ENCODE measurements at regions not wholly inside any gene's neighbourhood (a gene's known extent, or its start where the extent isn't known, plus 50 kb on each side); places are given as distances from the start of the nearest gene placed in this dataset.

GRCh38 chr21:28464095-28464494, 528.6 kb downstream of the LTN1 start:
- no peak for DNase-seq
- ATAC-seq, result no peak
- Mint-ChIP-seq H3K36me3 (no peaks in the 10 kb centered on the region), H3K4me3 (no peak overlapping the region), H3K9me3 (ENCODE audit: low read depth) (no peaks in the 10 kb centered on the region), H3K27me3 (no peaks in the 10 kb centered on the region), H3K27ac (no peak overlapping the region), H3K4me1 (no peaks in the 10 kb centered on the region)
- CTCF ChIA-PET, result no interaction called here

DNA sequence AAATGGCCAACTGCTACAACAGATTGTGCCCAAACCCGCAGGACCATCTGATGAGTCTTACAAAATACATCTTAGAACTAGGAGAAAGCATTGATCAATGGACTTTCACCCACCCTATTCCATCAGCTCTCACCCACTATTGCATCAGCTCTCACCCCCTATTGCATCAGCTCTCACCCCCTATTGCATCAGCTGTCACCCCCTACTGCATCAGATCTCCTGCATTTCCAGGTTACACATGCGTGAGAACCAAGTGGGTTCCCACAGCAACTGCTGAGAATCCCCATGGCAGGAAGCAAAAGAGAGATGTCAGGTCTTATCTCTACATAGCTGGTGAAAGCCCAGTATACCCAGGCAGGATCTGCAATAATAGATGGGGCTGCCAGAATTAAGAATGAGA, 533.5 kb downstream of the LTN1 start:
- DNase-seq (no peak), ATAC-seq (no peak)
- CTCF ChIA-PET, result no interaction called here
- no peak overlapping the region for H3K27ac Mint-ChIP-seq
- no peak overlapping the region for H3K4me3 Mint-ChIP-seq
- H3K36me3 Mint-ChIP-seq, result no peaks in the 10 kb centered on the region
- no peaks in the 10 kb centered on the region for H3K9me3 Mint-ChIP-seq (ENCODE audit: low read depth)
- no peaks in the 10 kb centered on the region for H3K27me3 Mint-ChIP-seq
- no peaks in the 10 kb centered on the region for H3K4me1 Mint-ChIP-seq

GRCh38 chr21:28458446-28458845, 534.2 kb downstream of the LTN1 start:
- Mint-ChIP-seq H3K27me3 (no peaks in the 10 kb centered on the region), H3K4me3 (no peak overlapping the region), H3K9me3 (ENCODE audit: low read depth) (no peaks in the 10 kb centered on the region), H3K36me3 (no peaks in the 10 kb centered on the region), H3K4me1 (no peaks in the 10 kb centered on the region), H3K27ac (no peak overlapping the region)
- ATAC-seq, result no peak
- CTCF ChIA-PET, result no interaction called here
- DNase-seq, result no peak

GRCh38 chr21:28455253-28455600, 537.5 kb downstream of the LTN1 start:
- no peak for ATAC-seq
- no peaks in the 10 kb centered on the region for H3K36me3 Mint-ChIP-seq
- no peak for DNase-seq
- no peak overlapping the region for H3K4me3 Mint-ChIP-seq
- no peaks in the 10 kb centered on the region for H3K27me3 Mint-ChIP-seq
- H3K9me3 Mint-ChIP-seq (ENCODE audit: low read depth), result no peaks in the 10 kb centered on the region
- H3K4me1 Mint-ChIP-seq, result no peaks in the 10 kb centered on the region
- no peak overlapping the region for H3K27ac Mint-ChIP-seq
- CTCF ChIA-PET, result no interaction called here

DNA sequence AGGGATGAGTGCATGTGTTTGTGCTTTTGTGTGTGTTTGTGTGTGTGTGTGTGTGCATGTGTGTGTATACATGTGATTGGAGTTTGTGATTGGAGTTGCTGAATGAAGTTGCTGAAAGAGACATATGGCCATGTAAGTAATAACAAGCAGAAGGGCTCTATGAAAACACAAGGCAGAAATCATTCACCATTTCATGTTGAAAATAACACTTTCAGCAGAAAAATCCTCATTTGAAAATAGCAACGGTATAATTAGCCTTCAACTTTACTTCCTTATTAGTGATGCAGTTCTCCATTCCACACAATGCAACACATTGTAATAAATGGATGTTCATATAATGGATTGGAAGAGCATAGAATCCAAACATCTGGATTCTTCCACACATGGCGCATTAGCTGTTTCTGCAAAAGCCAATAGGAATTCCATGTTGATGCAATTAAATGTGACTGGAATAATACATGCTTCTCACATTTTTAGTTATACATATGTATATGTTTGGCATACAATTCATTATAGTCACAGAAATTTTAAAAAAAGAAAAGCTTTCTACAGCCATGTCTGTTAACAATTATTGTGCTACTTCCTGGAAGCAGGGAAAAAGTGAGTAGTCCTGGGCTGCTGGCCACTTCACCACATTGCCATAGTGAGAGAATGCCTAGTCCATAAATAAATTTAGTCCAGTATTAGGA, 538.0 kb downstream of the LTN1 start:
- Mint-ChIP-seq H3K4me1 (no peaks in the 10 kb centered on the region), H3K27ac (no peak overlapping the region), H3K27me3 (no peaks in the 10 kb centered on the region), H3K9me3 (ENCODE audit: low read depth) (no peaks in the 10 kb centered on the region), H3K4me3 (no peak overlapping the region), H3K36me3 (no peaks in the 10 kb centered on the region)
- no peak for ATAC-seq
- no peak for DNase-seq
- CTCF ChIA-PET, result no interaction called here

DNA sequence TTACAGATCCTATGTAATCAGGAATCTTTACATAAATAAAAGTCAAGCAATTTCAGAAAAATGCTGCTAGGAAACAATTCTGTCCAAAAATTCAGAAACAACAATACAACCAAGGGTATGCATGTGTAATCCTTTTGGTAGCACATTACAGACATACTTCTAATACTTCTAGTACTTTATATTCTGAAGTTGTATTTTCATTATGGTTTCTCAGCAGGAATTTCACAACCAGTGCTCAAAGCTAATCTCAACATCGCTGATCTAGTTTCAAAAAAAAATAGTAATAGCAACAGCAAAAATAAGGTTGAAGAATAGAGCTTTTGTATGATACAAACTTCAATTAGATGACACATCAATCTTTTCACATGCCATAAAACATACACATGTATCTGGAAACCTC, 545.2 kb downstream of the LTN1 start:
- no peaks in the 10 kb centered on the region for H3K36me3 Mint-ChIP-seq

GRCh38 chr21:28445141-28445830, 547.4 kb downstream of the LTN1 start:
- peaks cover 3% of the 10 kb centered on the region for H3K9me3 Mint-ChIP-seq (ENCODE audit: low read depth)

More for the DNA sequence above, 545.2 kb downstream of the LTN1 start:
- Mint-ChIP-seq H3K4me1 (peaks cover 2% of the 10 kb centered on the region), H3K4me3 (no peak overlapping the region), H3K27me3 (no peaks in the 10 kb centered on the region), H3K27ac (no peak overlapping the region), H3K9me3 (ENCODE audit: low read depth) (peaks cover 3% of the 10 kb centered on the region)
- CTCF ChIA-PET, result no interaction called here
- no peak for DNase-seq
- ATAC-seq, result no peak

GRCh38 chr21:28444557-28444956, 548.1 kb downstream of the LTN1 start:
- ATAC-seq (no peak), DNase-seq (no peak)
- peaks cover 3% of the 10 kb centered on the region for H3K9me3 Mint-ChIP-seq (ENCODE audit: low read depth)
- H3K36me3 Mint-ChIP-seq, result no peaks in the 10 kb centered on the region
- H3K4me3 Mint-ChIP-seq, result no peak overlapping the region
- CTCF ChIA-PET, result no interaction called here
- H3K27me3 Mint-ChIP-seq, result peaks cover 5% of the 10 kb centered on the region
- no peak overlapping the region for H3K27ac Mint-ChIP-seq
- peaks cover 6% of the 10 kb centered on the region for H3K4me1 Mint-ChIP-seq

More at GRCh38 chr21:28445141-28445830, 547.4 kb downstream of the LTN1 start:
- CTCF ChIA-PET, result no interaction called here
- peaks cover 5% of the 10 kb centered on the region for H3K27me3 Mint-ChIP-seq
- DNase-seq (no peak), ATAC-seq (no peak)
- peaks cover 6% of the 10 kb centered on the region for H3K4me1 Mint-ChIP-seq
- H3K36me3 Mint-ChIP-seq, result no peaks in the 10 kb centered on the region
- H3K27ac Mint-ChIP-seq, result no peak overlapping the region
- H3K4me3 Mint-ChIP-seq, result no peak overlapping the region

DNA sequence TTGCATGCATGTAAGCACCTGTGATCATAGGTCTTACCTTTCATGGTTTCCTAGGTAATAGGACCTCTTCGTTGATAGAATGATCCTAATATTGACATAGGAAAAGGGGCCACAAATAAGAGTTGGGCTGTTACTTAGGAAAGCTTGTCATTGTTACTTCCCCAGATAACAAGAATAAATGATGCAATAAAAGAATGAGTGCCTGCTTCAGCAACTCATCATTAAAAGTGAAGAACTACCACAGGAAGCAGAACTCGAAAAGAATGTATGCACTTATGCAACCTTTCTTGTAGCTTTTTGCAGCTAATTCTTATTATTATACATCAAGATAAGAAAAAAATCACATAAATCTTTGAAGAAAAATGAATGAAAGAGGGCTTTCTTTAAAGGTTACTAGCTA, 548.6 kb downstream of the LTN1 start:
- CTCF ChIA-PET, result no interaction called here
- H3K4me3 Mint-ChIP-seq, result no peak overlapping the region
- DNase-seq, result no peak
- peaks cover 6% of the 10 kb centered on the region for H3K4me1 Mint-ChIP-seq
- H3K9me3 Mint-ChIP-seq (ENCODE audit: low read depth), result peaks cover 3% of the 10 kb centered on the region
- H3K27me3 Mint-ChIP-seq, result peaks cover 5% of the 10 kb centered on the region
- no peaks in the 10 kb centered on the region for H3K36me3 Mint-ChIP-seq
- no peak overlapping the region for H3K27ac Mint-ChIP-seq
- ATAC-seq, result no peak

GRCh38 chr21:28442624-28443023, 550.1 kb downstream of the LTN1 start:
- peaks cover 5% of the 10 kb centered on the region for H3K27me3 Mint-ChIP-seq
- ATAC-seq (no peak), DNase-seq (no peak)
- no peak overlapping the region for H3K4me3 Mint-ChIP-seq
- peaks cover 6% of the 10 kb centered on the region for H3K4me1 Mint-ChIP-seq
- H3K27ac Mint-ChIP-seq, result no peak overlapping the region
- peaks cover 3% of the 10 kb centered on the region for H3K9me3 Mint-ChIP-seq (ENCODE audit: low read depth)
- H3K36me3 Mint-ChIP-seq, result no peaks in the 10 kb centered on the region
- CTCF ChIA-PET, result no interaction called here

DNA sequence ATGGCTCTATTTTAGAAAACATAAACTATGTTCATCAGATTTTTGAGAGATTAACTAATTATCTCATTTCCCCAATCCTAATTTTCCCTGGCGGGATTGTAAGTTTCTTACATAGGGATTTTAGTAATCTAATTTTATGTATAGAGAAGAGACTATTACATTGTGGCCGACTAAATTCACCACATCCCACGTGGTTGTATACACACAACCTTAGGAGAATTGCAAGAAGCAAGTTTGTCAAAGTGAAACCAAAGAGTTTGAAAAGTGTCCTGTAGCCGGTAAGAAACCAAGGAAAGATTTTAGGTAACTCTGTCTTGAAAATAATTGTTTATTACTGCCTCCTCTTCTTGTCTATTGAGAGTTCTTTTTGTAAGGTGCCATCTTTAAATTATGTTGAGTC, 550.6 kb downstream of the LTN1 start:
- no peak for ATAC-seq
- Mint-ChIP-seq H3K27ac (no peak overlapping the region), H3K4me1 (peaks cover 6% of the 10 kb centered on the region), H3K36me3 (no peaks in the 10 kb centered on the region), H3K27me3 (peaks cover 5% of the 10 kb centered on the region), H3K9me3 (ENCODE audit: low read depth) (peaks cover 3% of the 10 kb centered on the region), H3K4me3 (no peak overlapping the region)
- no peak for DNase-seq
- CTCF ChIA-PET, result no interaction called here

DNA sequence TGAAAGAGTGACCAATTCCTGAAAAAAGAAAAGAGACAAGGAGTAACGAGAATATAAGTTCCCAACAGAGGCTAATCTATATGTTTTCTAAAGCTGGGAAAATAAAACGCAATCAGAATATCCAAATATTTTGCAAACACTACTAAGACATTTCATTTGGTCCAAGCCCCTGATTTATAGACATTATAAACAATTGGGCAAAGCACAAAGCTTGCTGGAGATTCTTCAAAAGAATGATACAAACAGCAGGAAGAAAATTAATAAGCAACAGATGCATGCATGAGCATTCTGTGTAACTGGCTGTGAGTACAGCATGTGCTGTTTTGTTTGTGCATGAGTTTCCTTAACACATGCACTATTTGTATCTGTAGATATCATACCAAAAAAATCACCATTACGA, 552.9 kb downstream of the LTN1 start:
- Mint-ChIP-seq H3K27me3 (peaks cover 5% of the 10 kb centered on the region), H3K9me3 (ENCODE audit: low read depth) (no peaks in the 10 kb centered on the region), H3K36me3 (no peaks in the 10 kb centered on the region), H3K4me3 (no peak overlapping the region), H3K27ac (no peak overlapping the region), H3K4me1 (peaks cover 6% of the 10 kb centered on the region)
- DNase-seq (no peak), ATAC-seq (no peak)
- CTCF ChIA-PET, result no interaction called here

DNA sequence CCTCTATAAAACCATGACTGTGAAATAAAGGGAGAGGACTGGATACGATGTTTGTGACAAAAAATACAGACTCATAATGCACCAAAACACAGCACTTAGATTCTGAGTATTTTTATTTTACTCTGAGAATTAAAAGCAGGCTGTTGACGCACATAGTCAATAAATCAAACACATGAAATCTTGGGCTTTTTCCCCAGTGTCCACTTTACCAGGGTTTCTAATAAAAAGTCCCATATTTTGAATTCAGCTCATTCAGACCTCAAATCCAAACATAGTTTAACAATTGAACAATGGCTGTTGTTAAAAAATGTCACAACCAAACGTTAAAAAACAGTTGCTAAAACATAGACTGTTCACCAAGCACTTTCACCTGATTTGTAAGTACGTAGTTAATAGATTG, 553.4 kb downstream of the LTN1 start:
- H3K27me3 Mint-ChIP-seq, result peaks cover 5% of the 10 kb centered on the region
- H3K9me3 Mint-ChIP-seq (ENCODE audit: low read depth), result no peaks in the 10 kb centered on the region
- no peak for DNase-seq
- no peaks in the 10 kb centered on the region for H3K36me3 Mint-ChIP-seq
- no peak overlapping the region for H3K27ac Mint-ChIP-seq
- no peak overlapping the region for H3K4me3 Mint-ChIP-seq
- ATAC-seq, result no peak
- CTCF ChIA-PET, result no interaction called here
- peaks cover 6% of the 10 kb centered on the region for H3K4me1 Mint-ChIP-seq

DNA sequence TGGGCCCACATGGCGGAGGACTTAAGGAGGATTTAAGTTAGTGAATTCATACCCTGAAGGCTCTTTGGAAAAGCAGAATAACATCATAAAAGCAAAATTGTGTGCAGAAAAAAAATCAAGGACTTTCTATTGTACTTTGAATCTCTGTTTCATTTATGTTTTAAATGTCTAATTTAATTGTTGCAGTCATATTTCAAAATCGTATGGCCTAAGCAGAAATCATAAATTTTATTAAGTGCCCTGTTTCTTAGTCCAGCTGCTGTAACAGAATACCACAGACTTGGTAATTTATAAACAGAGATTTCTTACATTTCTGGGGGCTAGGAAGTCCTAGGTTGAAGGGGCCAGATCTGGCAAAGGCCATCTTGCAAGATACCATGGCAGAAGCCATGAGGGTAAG, 555.6 kb downstream of the LTN1 start:
- Mint-ChIP-seq H3K4me1 (no peaks in the 10 kb centered on the region), H3K27ac (no peak overlapping the region), H3K36me3 (no peaks in the 10 kb centered on the region), H3K4me3 (no peak overlapping the region), H3K9me3 (ENCODE audit: low read depth) (no peaks in the 10 kb centered on the region), H3K27me3 (peaks cover 5% of the 10 kb centered on the region)
- ATAC-seq (no peak), DNase-seq (no peak)
- CTCF ChIA-PET, result no interaction called here

All from activated CD8-positive, alpha-beta memory T cell treated with anti-CD3 and anti-CD28 coated beads, Interleukin-2, amount 10 ng/mL, durations not matched to agents 7 days and 5 days (primary cell).